A549 (cell line): ENCODE measurements at regions not wholly inside any gene's neighbourhood (a gene's known extent, or its start where the extent isn't known, plus 50 kb on each side); places are given as distances from the start of the nearest gene placed in this dataset.

ENCODE experiments used
- ATAC-seq, 2 experiments: fragments of 200-7000 bp in 1 of 2; fragments of >200 bp in 1 of 2; cut with Nextera tagmentation in 1 of 2; cut with Tn5 transposase in 1 of 2; 3 replicates each; pipeline versions ENCODE4 v1.8.0 to v1.9.1; 2018 to 2020; ENCODE audit warnings: mild to moderate bottlenecking in 1 of 2, moderate library complexity in 1 of 2
- CTCF ChIA-PET: fragments of 300-600 bp; sonication (Branson Sonifier 250); formaldehyde crosslinking; extraction: SDS; loops from one replicate; lab custom pipeline; 2021; ENCODE audit warnings: antibody characterized with exemption, inconsistent platforms; lab: Yijun Ruan, JAX
- POLR2A ChIA-PET: fragments of 350-600 bp; formaldehyde crosslinking; extraction: SDS; loops from one replicate; lab custom pipeline; 2021; ENCODE audit warnings: antibody characterized with exemption, inconsistent platforms; lab: Yijun Ruan, JAX
- DNase-seq, 2 experiments: peaks; one replicate each; pipeline versions ENCODE4 v3.0.0 to v3.0.0-alpha.2; 2011 to 2016; ENCODE audit warnings: low read depth in 1 of 2, low spot score in 1 of 2
- FAIRE-seq: peaks from 2 replicates; lab custom pipeline; 2011; peaks lifted over from hg19 to GRCh38; lab: Jason Lieb, UNC
- H3K27ac ChIP-seq, 2 experiments: fragments of >200 bp; sonication (Bioruptor Twin); formaldehyde crosslinking; 3 replicates each; pipeline ENCODE4 v1.5.1; 2016 to 2017
- H3K4me1 ChIP-seq: fragments of >200 bp; sonication (Bioruptor Twin); formaldehyde crosslinking; 3 replicates; pipeline ENCODE4 v1.6.1; 2016
- H3K4me2 ChIP-seq: fragments of >200 bp; sonication (Bioruptor Twin); formaldehyde crosslinking; 3 replicates; pipeline ENCODE4 v1.6.1; 2016
- H3K4me3 ChIP-seq: fragments of >200 bp; sonication (Bioruptor Twin); formaldehyde crosslinking; 3 replicates; pipeline ENCODE4 v1.5.1; 2016
- H3K9me3 ChIP-seq: fragments of >200 bp; sonication (Bioruptor Twin); formaldehyde crosslinking; 3 replicates; pipeline ENCODE4 v1.6.1; 2016
- CTCF ChIP-seq: fragments of >200 bp; sonication (Bioruptor Twin); formaldehyde crosslinking; IDR thresholded peaks from 3 replicates; pipeline ENCODE4 v1.5.1; 2016
- EHF ChIP-seq: fragments of 250-450 bp; sonication (Bioruptor Pico); IDR thresholded peaks from 2 replicates; pipeline ENCODE4 v1.5.0; 2020; ENCODE audit warnings: mild to moderate bottlenecking
- EP300 ChIP-seq, 2 experiments: fragments of >200 bp; sonication (Bioruptor Twin); formaldehyde crosslinking; IDR thresholded peaks; 2 replicates in 1 of 2; 3 replicates in 1 of 2; pipeline ENCODE4 v1.6.1; 2016 to 2017
- FOSL2 ChIP-seq, 2 experiments: fragments of 450-650 bp in 1 of 2; fragments of >200 bp in 1 of 2; sonication (Bioruptor Twin) in 1 of 2; formaldehyde crosslinking; IDR thresholded peaks; 2 replicates each; pipeline versions ENCODE4 v1.5.0 to v1.6.1; 2016 to 2020; ENCODE audit warnings: mild to moderate bottlenecking in 1 of 2, moderate library complexity in 1 of 2
- GATA3 ChIP-seq: IDR thresholded peaks from 2 replicates; pipeline ENCODE4 v1.6.1; 2012; ENCODE audit warnings: borderline replicate concordance
- HEYL ChIP-seq: fragments of 250-450 bp; sonication (Bioruptor Pico); IDR thresholded peaks from 2 replicates; pipeline ENCODE4 v1.8.0; 2021; ENCODE audit warnings: mild to moderate bottlenecking, moderate library complexity
- MYC ChIP-seq: IDR thresholded peaks from 2 replicates; pipeline ENCODE4 v1.6.1; 2012; ENCODE audit warnings: mild to moderate bottlenecking, inconsistent platforms, low read length, improper control_type of control experiment, borderline replicate concordance
- NFE2L2 ChIP-seq: fragments of 150-350 bp; conservative IDR thresholded peaks from 2 replicates; pipeline ENCODE4 v1.6.1; 2014; ENCODE audit warnings: low read length
- NR3C1 ChIP-seq: fragments of >200 bp; sonication (Bioruptor Twin); formaldehyde crosslinking; IDR thresholded peaks from 3 replicates; pipeline ENCODE4 v1.6.1; 2017
- RAD21 ChIP-seq, 2 experiments: fragments of >200 bp in 1 of 2; sonication (Bioruptor Twin) in 1 of 2; formaldehyde crosslinking in 1 of 2; IDR thresholded peaks in 1 of 2; conservative IDR thresholded peaks in 1 of 2; 2 replicates in 1 of 2; 3 replicates in 1 of 2; pipeline ENCODE4 v1.6.1; 2012 to 2018; ENCODE audit warnings: inconsistent platforms in 1 of 2
- RNF2 ChIP-seq: fragments of 200-600 bp; sonication (generic); IDR thresholded peaks from 2 replicates; pipeline ENCODE4 v1.6.1; 2016; ENCODE audit warnings: low read depth, mild to moderate bottlenecking, antibody characterized with exemption, moderate library complexity, borderline replicate concordance
- SMC3 ChIP-seq: fragments of >200 bp; sonication (Bioruptor Twin); formaldehyde crosslinking; IDR thresholded peaks from 3 replicates; pipeline ENCODE4 v1.6.1; 2018; ENCODE audit warnings: inconsistent platforms
- SREBF2 ChIP-seq: fragments of 450-650 bp; IDR thresholded peaks from 2 replicates; pipeline ENCODE4 v1.6.1; 2014; ENCODE audit warnings: mild to moderate bottlenecking, moderate library complexity
- TP53 ChIP-seq: fragments of 250-450 bp; sonication (Bioruptor Pico); IDR thresholded peaks from 2 replicates; pipeline ENCODE4 v1.5.0; 2021; ENCODE audit warnings: mild to moderate bottlenecking, moderate library complexity
- WGBS: methylation state at CpG from one replicate; pipeline ENCODE4 v1.1.6; 2017; ENCODE audit errors: missing lambda C conversion rate; 5-methylcytosine and 5-hydroxymethylcytosine counted together
- TF ChIP-seq, protein P1 (sequence below): fragments of 200-600 bp; sonication (generic); IDR thresholded peaks from 2 replicates; pipeline ENCODE4 v1.6.1; 2016; ENCODE audit warnings: antibody characterized with exemption, mild to moderate bottlenecking, moderate library complexity

DNA sequence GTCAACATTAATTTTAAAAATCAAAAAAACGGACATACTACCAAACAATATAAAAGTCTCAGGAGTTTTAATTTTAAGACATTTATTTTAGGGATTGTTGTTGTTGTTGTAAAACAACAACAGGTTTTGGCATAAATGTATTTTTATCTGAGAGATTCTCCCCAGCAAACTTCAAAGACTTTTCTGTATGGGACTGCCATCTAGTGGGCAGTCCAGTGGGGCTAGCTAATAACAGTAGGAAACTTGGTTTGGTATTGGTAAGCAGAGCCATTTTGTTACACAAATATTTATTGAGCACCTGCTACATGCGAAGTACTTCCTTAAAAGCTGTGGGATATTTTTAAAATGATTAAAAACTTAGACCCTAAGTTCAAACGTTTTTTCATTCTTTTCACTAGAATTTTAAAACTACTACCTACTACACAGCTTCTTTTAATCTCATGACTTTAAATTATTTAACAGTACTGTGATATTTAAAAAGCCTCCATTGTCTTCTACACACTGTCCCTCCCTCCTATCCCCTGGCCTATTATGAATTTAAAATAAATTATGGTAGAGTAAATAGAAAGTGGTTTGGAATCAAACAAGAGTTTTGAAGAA is 1028.4 kb upstream of the INTU start:
- WGBS = 5% methylated on average over 3 of the region's 3 CpGs
- no peaks in the 10 kb centered on the region for H3K9me3 ChIP-seq
- ChIA-PET POLR2A (no interaction called here), CTCF (interaction anchor here (0.6 kb wide), 1 partner anchor 20 kb away, joined by 5 read pairs; no protein-coding TSS in a partner anchor)
- ATAC-seq = peak in 1 of 2 experiments; percentile 38; a peak in 1 of 6 replicates
- no peak overlapping the region for H3K27ac ChIP-seq
- FAIRE-seq = no peak
- no peak for TF ChIP-seq NFE2L2
- TF ChIP-seq SREBF2 = no peak
- TF ChIP-seq CTCF = peak; percentile 39
- TF ChIP-seq SMC3 = peak; percentile 33; the same call in 2 of the 3 replicates
- TF ChIP-seq RNF2 = no peak
- peak; percentile 39 to 46; a peak in 4 of 5 replicates for TF ChIP-seq RAD21 (conservative IDR thresholded peaks at IDR 0.05 in 1 of 2, IDR thresholded peaks at IDR 0.05 in 1 of 2)
- TF ChIP-seq EP300 (IDR thresholded peaks at IDR 0.05) = no peak
- no peak for TF ChIP-seq MYC
- H3K4me1 ChIP-seq = no peaks in the 10 kb centered on the region
- DNase-seq = peak; percentile 1 to 30
- no peak overlapping the region for H3K4me2 ChIP-seq
- H3K4me3 ChIP-seq = no peak overlapping the region

DNA sequence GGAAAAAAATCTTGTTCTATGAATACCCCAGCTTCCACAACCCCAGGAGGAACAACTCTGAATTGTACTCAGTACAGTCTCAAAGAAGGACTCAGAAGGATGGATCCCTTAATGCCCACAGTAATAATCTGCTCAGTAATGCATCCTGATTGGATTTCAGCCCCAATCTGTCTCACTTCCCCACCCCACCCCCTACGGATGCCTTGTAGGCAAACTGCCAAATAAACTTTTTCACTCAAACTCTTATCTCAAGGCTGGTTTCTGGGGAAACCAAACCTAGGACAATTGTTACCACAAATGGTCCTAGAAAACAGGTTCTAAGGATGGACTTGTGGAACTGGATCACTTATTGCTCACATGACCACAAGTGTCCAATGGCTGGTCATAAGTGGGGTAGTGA is 1021.8 kb upstream of the INTU start:
- TF ChIP-seq HEYL (CRISPR knock-in tag) = no peak
- no peak for TF ChIP-seq CTCF
- TF ChIP-seq EP300 (IDR thresholded peaks at IDR 0.05) = no peak
- TF ChIP-seq GATA3 = no peak
- no peak for TF ChIP-seq EHF (CRISPR knock-in tag)
- no peak for TF ChIP-seq TP53 (CRISPR knock-in tag)
- TF ChIP-seq NR3C1 = no peak
- TF ChIP-seq FOSL2 (IDR thresholded peaks at IDR 0.05) = no peak
- no peak for TF ChIP-seq FOSL2 (CRISPR knock-in tag; IDR thresholded peaks at IDR 0.05)
- TF ChIP-seq, protein P1, sequence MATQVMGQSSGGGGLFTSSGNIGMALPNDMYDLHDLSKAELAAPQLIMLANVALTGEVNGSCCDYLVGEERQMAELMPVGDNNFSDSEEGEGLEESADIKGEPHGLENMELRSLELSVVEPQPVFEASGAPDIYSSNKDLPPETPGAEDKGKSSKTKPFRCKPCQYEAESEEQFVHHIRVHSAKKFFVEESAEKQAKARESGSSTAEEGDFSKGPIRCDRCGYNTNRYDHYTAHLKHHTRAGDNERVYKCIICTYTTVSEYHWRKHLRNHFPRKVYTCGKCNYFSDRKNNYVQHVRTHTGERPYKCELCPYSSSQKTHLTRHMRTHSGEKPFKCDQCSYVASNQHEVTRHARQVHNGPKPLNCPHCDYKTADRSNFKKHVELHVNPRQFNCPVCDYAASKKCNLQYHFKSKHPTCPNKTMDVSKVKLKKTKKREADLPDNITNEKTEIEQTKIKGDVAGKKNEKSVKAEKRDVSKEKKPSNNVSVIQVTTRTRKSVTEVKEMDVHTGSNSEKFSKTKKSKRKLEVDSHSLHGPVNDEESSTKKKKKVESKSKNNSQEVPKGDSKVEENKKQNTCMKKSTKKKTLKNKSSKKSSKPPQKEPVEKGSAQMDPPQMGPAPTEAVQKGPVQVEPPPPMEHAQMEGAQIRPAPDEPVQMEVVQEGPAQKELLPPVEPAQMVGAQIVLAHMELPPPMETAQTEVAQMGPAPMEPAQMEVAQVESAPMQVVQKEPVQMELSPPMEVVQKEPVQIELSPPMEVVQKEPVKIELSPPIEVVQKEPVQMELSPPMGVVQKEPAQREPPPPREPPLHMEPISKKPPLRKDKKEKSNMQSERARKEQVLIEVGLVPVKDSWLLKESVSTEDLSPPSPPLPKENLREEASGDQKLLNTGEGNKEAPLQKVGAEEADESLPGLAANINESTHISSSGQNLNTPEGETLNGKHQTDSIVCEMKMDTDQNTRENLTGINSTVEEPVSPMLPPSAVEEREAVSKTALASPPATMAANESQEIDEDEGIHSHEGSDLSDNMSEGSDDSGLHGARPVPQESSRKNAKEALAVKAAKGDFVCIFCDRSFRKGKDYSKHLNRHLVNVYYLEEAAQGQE = no peak
- ChIA-PET CTCF (no interaction called here), POLR2A (no interaction called here)

More for the DNA sequence above, 1021.8 kb upstream of the INTU start:
- WGBS = 25% methylated on average over 1 of the region's 1 CpG
- Histone ChIP-seq H3K4me2 (no peak overlapping the region), H3K4me1 (no peaks in the 10 kb centered on the region), H3K27ac (no peak overlapping the region), H3K4me3 (no peak overlapping the region), H3K9me3 (no peaks in the 10 kb centered on the region)
- ATAC-seq = no peak
- no peak for DNase-seq
- FAIRE-seq = no peak
